Smooth muscle cell (in vitro differentiated cells): ENCODE measurements at regions not wholly inside any gene's neighbourhood (a gene's known extent, or its start where the extent isn't known, plus 50 kb on each side); places are given as distances from the start of the nearest gene placed in this dataset.

Experiments
- DNase-seq: peaks from one replicate; lab custom pipeline; 2025; ENCODE audit not compliant: unreplicated experiment; lab: John Stamatoyannopoulos, UW
- H2AFZ ChIP-seq: fragments of 200-600 bp; sonication (generic); 2 replicates; pipeline ENCODE4 v1.6.0; 2016; ENCODE audit warnings: antibody characterized with exemption, low read depth, mild to moderate bottlenecking
- H3F3A ChIP-seq: fragments of 200-600 bp; sonication (generic); 2 replicates; pipeline ENCODE4 v1.6.0; 2017; ENCODE audit warnings: antibody characterized with exemption, low read depth
- H3K27ac ChIP-seq: fragments of 200-600 bp; sonication (generic); 2 replicates; pipeline ENCODE4 v1.5.1; 2016; ENCODE audit warnings: low read depth, mild to moderate bottlenecking
- H3K27me3 ChIP-seq: fragments of 200-600 bp; sonication (generic); 2 replicates; pipeline ENCODE4 v1.6.1; 2016; ENCODE audit warnings: low read depth, mild to moderate bottlenecking
- H3K36me3 ChIP-seq: fragments of 200-600 bp; sonication (generic); 2 replicates; pipeline ENCODE4 v1.5.1; 2016; ENCODE audit warnings: low read depth
- H3K4me1 ChIP-seq: fragments of 200-600 bp; sonication (generic); 2 replicates; pipeline ENCODE4 v1.5.1; 2016; ENCODE audit warnings: low read depth
- H3K4me2 ChIP-seq: fragments of 200-600 bp; sonication (generic); 2 replicates; pipeline ENCODE4 v1.6.0; 2016; ENCODE audit warnings: mild to moderate bottlenecking
- H3K4me3 ChIP-seq: fragments of 200-600 bp; sonication (generic); 2 replicates; pipeline ENCODE4 v1.5.1; 2016; ENCODE audit warnings: mild to moderate bottlenecking
- H3K79me2 ChIP-seq: fragments of 200-600 bp; sonication (generic); 2 replicates; pipeline ENCODE4 v1.6.0; 2016; ENCODE audit warnings: low read depth, mild to moderate bottlenecking
- H3K9ac ChIP-seq: fragments of 200-600 bp; sonication (generic); 2 replicates; pipeline ENCODE4 v1.6.0; 2016; ENCODE audit warnings: low read depth
- H3K9me3 ChIP-seq: fragments of 200-600 bp; sonication (generic); replicated peaks from 2 replicates; pipeline ENCODE4 v1.5.1; 2016; ENCODE audit warnings: low read depth
- H4K20me1 ChIP-seq: fragments of 200-600 bp; sonication (generic); 2 replicates; pipeline ENCODE4 v1.6.0; 2016; ENCODE audit warnings: low read depth
- WGBS: methylation state at CpG from one replicate; pipeline ENCODE4 v1.1.7; 2016; ENCODE audit warnings: low lambda C conversion rate; 5-methylcytosine and 5-hydroxymethylcytosine counted together
- TF ChIP-seq, protein P1 (sequence below): fragments of 200-600 bp; sonication (generic); IDR thresholded peaks from 2 replicates; pipeline ENCODE4 v1.5.1; 2017; ENCODE audit warnings: borderline replicate concordance, mild to moderate bottlenecking, antibody characterized with exemption; ENCODE audit not compliant: insufficient read depth, poor library complexity, severe bottlenecking

DNA sequence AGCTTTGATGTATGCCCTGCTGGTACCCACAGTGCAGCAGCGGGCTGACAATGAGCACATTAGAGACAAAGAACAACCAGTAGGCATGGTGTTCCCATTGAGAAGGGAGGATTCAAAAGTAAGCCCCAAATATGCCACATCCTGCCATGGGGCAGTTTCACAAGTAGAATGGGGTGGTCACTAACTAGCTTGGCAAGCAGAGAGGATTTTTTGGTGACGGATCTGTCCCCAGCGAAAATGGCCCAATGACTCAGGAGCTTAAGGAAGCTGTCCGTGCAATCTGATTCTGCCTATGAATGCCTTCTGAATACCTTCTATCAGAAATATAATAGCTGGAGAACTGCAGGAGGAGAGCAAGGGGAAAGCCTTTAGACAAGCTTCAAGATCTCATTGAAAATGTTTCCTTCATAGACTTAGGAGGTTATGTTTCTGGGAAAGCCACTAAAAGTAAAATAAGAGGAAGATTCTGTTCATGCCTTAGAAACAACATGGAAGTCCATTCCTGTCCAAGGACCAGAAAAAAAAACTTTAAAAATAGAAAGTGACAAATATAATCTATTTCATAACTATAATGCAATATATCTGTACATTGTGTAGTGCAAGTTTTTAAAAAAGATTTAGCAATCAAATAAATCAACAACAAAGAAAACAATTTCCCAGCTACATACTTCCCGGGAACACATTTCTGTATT is 117.5 kb upstream of the SLC14A2 start:
- H2AFZ ChIP-seq: no peak overlapping the region
- TF ChIP-seq, protein P1, sequence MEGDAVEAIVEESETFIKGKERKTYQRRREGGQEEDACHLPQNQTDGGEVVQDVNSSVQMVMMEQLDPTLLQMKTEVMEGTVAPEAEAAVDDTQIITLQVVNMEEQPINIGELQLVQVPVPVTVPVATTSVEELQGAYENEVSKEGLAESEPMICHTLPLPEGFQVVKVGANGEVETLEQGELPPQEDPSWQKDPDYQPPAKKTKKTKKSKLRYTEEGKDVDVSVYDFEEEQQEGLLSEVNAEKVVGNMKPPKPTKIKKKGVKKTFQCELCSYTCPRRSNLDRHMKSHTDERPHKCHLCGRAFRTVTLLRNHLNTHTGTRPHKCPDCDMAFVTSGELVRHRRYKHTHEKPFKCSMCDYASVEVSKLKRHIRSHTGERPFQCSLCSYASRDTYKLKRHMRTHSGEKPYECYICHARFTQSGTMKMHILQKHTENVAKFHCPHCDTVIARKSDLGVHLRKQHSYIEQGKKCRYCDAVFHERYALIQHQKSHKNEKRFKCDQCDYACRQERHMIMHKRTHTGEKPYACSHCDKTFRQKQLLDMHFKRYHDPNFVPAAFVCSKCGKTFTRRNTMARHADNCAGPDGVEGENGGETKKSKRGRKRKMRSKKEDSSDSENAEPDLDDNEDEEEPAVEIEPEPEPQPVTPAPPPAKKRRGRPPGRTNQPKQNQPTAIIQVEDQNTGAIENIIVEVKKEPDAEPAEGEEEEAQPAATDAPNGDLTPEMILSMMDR: no peak
- no peak overlapping the region for H3K4me2 ChIP-seq
- no peak for DNase-seq
- H3K9ac ChIP-seq: no peak overlapping the region
- H3K36me3 ChIP-seq: no peaks in the 10 kb centered on the region
- no peak overlapping the region for H3K27ac ChIP-seq
- no peaks in the 10 kb centered on the region for H3F3A ChIP-seq
- 95% methylated on average over 5 of the region's 5 CpGs for WGBS
- H3K27me3 ChIP-seq: peaks cover 4% of the 10 kb centered on the region
- H4K20me1 ChIP-seq: no peaks in the 10 kb centered on the region
- H3K4me3 ChIP-seq: no peak overlapping the region
- H3K4me1 ChIP-seq: no peaks in the 10 kb centered on the region
- no peaks in the 10 kb centered on the region for H3K79me2 ChIP-seq
- no peaks in the 10 kb centered on the region for H3K9me3 ChIP-seq

DNA sequence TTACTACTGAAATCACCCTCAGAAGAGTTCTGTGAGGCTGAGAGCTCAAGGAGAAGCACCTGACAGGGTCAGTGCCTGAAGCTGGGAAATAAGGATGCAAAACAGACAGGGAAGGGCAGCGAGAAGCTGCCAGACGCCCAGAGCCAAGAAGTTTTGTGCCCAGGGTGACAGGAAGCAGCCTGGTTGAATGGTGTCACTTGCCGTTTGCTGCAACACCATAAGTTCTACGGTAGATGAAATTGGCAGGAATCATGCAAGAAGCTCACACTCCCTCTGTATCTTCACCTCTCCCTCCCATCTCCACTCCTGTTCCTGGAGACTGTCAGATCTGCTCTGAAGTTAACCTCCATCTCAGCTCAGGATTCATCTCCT is 117.0 kb upstream of the SLC14A2 start:
- Histone ChIP-seq H3F3A (no peaks in the 10 kb centered on the region), H3K4me1 (no peaks in the 10 kb centered on the region), H3K4me3 (no peak overlapping the region), H3K27me3 (peaks cover 4% of the 10 kb centered on the region), H3K27ac (no peak overlapping the region), H3K9ac (no peak overlapping the region), H3K36me3 (no peaks in the 10 kb centered on the region), H3K4me2 (no peak overlapping the region), H3K79me2 (no peaks in the 10 kb centered on the region), H2AFZ (no peak overlapping the region), H3K9me3 (no peaks in the 10 kb centered on the region), H4K20me1 (no peaks in the 10 kb centered on the region)
- no peak for DNase-seq
- WGBS: 83% methylated on average over 4 of the region's 4 CpGs
- TF ChIP-seq, protein P1: no peak

DNA sequence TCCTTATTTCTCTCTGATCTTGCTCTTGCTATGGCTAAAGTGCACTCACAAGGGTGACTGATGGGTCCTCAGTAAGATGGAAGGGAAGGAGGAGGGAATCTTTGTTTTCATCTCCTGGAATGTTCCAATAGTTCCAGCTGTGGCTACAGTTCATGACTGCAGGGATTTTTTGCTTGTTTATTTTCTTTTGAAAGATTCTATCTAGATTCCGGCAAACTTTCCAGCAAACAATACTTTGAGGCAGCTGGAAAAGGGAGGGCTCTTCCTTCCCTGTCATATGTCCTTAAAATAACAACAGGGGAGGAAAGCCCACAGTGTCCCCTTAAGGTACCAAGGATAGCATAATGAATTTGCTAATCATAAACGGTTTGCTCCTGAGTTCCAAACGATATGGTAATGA is 111.3 kb upstream of the SLC14A2 start:
- Histone ChIP-seq H3K79me2 (no peaks in the 10 kb centered on the region), H3K9ac (no peak overlapping the region), H2AFZ (no peak overlapping the region), H3F3A (no peaks in the 10 kb centered on the region), H3K27me3 (no peaks in the 10 kb centered on the region), H3K36me3 (no peaks in the 10 kb centered on the region), H3K4me3 (no peak overlapping the region), H4K20me1 (no peaks in the 10 kb centered on the region), H3K4me2 (no peak overlapping the region), H3K27ac (no peak overlapping the region), H3K4me1 (no peaks in the 10 kb centered on the region), H3K9me3 (no peaks in the 10 kb centered on the region)
- 67% methylated on average over 3 of the region's 3 CpGs for WGBS
- TF ChIP-seq, protein P1: no peak
- DNase-seq: no peak
